Panc1 (cell line): ENCODE measurements at regions not wholly inside any gene's neighbourhood (a gene's known extent, or its start where the extent isn't known, plus 50 kb on each side); places are given as distances from the start of the nearest gene placed in this dataset.

Experiments used
- ATAC-seq: fragments of 200-7000 bp; cut with Tn5 transposase; 2 replicates; pipeline ENCODE4 v1.9.1; 2020; ENCODE audit warnings: mild to moderate bottlenecking, moderate library complexity
- BruUV-seq: library from RNA; stranded (reverse); fragments of 400-500 nt; replicated peaks from 2 replicates; lab custom pipeline; 2021; lab: Mats Ljungman, UMichigan
- CTCF ChIA-PET: fragments of 300-600 bp; sonication (Branson Sonifier 250); formaldehyde crosslinking; loops from one replicate; lab custom pipeline; 2022; ENCODE audit warnings: antibody characterized with exemption; lab: Charles Lee
- POLR2A ChIA-PET: fragments of 300-600 bp; sonication (Branson Sonifier 250); formaldehyde crosslinking; loops from one replicate; lab custom pipeline; 2022; ENCODE audit warnings: antibody characterized with exemption; lab: Charles Lee
- DNase-seq: peaks from one replicate; pipeline ENCODE4 v3.0.0-alpha.2; 2010; ENCODE audit warnings: low read depth, low spot score
- H3K27ac ChIP-seq: 2 replicates; pipeline ENCODE4 v1.5.1; 2011; ENCODE audit warnings: mild to moderate bottlenecking, low read length, inconsistent platforms
- H3K27me3 ChIP-seq: fragments of 200-500 bp; sonication (Bioruptor generic); 2 replicates; pipeline ENCODE4 v1.6.0; 2014; ENCODE audit warnings: low read length, inconsistent platforms; ENCODE audit not compliant: control insufficient read depth, insufficient read depth
- H3K36me3 ChIP-seq: fragments of 200-500 bp; sonication (Bioruptor generic); 2 replicates; pipeline ENCODE4 v1.5.1; 2014; ENCODE audit warnings: inconsistent platforms, mild to moderate bottlenecking, low read length, moderate library complexity; ENCODE audit not compliant: control insufficient read depth, insufficient read depth
- H3K4me1 ChIP-seq: 2 replicates; pipeline ENCODE4 v1.5.1; 2011; ENCODE audit warnings: inconsistent platforms, mild to moderate bottlenecking, low read length, moderate library complexity; ENCODE audit not compliant: control insufficient read depth, insufficient read depth
- H3K4me3 ChIP-seq, 2 experiments: 2 replicates each; pipeline ENCODE4 v1.5.1; 2011 to 2012; ENCODE audit warnings: low read depth in 2 of 2, low read length in 2 of 2, mild to moderate bottlenecking in 2 of 2, inconsistent platforms in 1 of 2, moderate library complexity in 1 of 2
- H3K9me3 ChIP-seq: fragments of 200-500 bp; sonication (Bioruptor generic); 2 replicates; pipeline ENCODE4 v1.5.1; 2014; ENCODE audit warnings: low read depth, mild to moderate bottlenecking, inconsistent platforms, low read length, moderate library complexity; ENCODE audit not compliant: control insufficient read depth, insufficient read depth
- POLR2AphosphoS5 ChIP-seq: IDR thresholded peaks from 2 replicates; pipeline ENCODE4 v1.6.1; 2012; ENCODE audit warnings: mild to moderate bottlenecking, low read depth, low read length, moderate library complexity
- REST ChIP-seq, 2 experiments: IDR thresholded peaks; 2 replicates each; pipeline ENCODE4 v1.6.1; 2011 to 2012; ENCODE audit warnings: low read depth in 2 of 2, control low read depth in 1 of 2, low read length in 1 of 2, mild to moderate bottlenecking in 1 of 2, moderate library complexity in 1 of 2; ENCODE audit not compliant: insufficient read depth in 1 of 2
- SIN3A ChIP-seq: IDR thresholded peaks from 2 replicates; pipeline ENCODE4 v1.6.1; 2012; ENCODE audit warnings: low read depth, mild to moderate bottlenecking, low read length, moderate library complexity, borderline replicate concordance; ENCODE audit not compliant: insufficient read depth
- TCF7L2 ChIP-seq: IDR thresholded peaks from 2 replicates; pipeline ENCODE4 v1.6.1; 2011; ENCODE audit warnings: mild to moderate bottlenecking, low read depth, low read length, inconsistent platforms
- in situ Hi-C: cut with HindIII; loops from 2 replicates; pipeline ENCODE4 v1.10.0; 2016; ENCODE audit warnings: low sequenced_read_pairs, low pct_unique_long_range_greater_than_20kb
- intact Hi-C: fragments of 100-400 bp; cut with micrococcal nuclease; formaldehyde crosslinking; loops from one replicate; pipeline ENCODE4 v1.10.0; 2022; ENCODE audit not compliant: unreplicated experiment
- TF ChIP-seq, protein P1 (sequence below): fragments of 450-650 bp; IDR thresholded peaks from 2 replicates; pipeline ENCODE4 v1.5.1; 2017; ENCODE audit warnings: mild to moderate bottlenecking

- no peak for TF ChIP-seq REST (IDR thresholded peaks at IDR 0.05; ENCODE audit: insufficient read depth in 1 of 2, low read depth in 2 of 2, low read length in 1 of 2)
- TF ChIP-seq SIN3A: no peak
- TF ChIP-seq, protein P1, sequence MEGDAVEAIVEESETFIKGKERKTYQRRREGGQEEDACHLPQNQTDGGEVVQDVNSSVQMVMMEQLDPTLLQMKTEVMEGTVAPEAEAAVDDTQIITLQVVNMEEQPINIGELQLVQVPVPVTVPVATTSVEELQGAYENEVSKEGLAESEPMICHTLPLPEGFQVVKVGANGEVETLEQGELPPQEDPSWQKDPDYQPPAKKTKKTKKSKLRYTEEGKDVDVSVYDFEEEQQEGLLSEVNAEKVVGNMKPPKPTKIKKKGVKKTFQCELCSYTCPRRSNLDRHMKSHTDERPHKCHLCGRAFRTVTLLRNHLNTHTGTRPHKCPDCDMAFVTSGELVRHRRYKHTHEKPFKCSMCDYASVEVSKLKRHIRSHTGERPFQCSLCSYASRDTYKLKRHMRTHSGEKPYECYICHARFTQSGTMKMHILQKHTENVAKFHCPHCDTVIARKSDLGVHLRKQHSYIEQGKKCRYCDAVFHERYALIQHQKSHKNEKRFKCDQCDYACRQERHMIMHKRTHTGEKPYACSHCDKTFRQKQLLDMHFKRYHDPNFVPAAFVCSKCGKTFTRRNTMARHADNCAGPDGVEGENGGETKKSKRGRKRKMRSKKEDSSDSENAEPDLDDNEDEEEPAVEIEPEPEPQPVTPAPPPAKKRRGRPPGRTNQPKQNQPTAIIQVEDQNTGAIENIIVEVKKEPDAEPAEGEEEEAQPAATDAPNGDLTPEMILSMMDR: no peak
- no peak for TF ChIP-seq POLR2AphosphoS5
- no peak for TF ChIP-seq TCF7L2
- no peak overlapping the region for H3K27ac ChIP-seq
- intact Hi-C loops: no loop called here
- H3K4me3 ChIP-seq: no peak overlapping the region
- no peaks in the 10 kb centered on the region for H3K4me1 ChIP-seq
- ChIA-PET POLR2A (no interaction called here), CTCF (no interaction called here)
- H3K27me3 ChIP-seq: no peaks in the 10 kb centered on the region; the same call in 1 of the 2 replicates
- DNase-seq: no peak
- in situ Hi-C loops: no loop called here
- no TSS peak for BruUV-seq
- no peaks in the 10 kb centered on the region for H3K36me3 ChIP-seq
- ATAC-seq: no peak
- no peaks in the 10 kb centered on the region for H3K9me3 ChIP-seq
Measured at GRCh38 chr6:149198265-149198664, 119.2 kb upstream of the TAB2 start.

- DNase-seq (no peak), ATAC-seq (no peak)
- no peak for TF ChIP-seq POLR2AphosphoS5
- TF ChIP-seq REST (IDR thresholded peaks at IDR 0.05; ENCODE audit: insufficient read depth in 1 of 2, low read depth in 2 of 2, low read length in 1 of 2): no peak
- TF ChIP-seq SIN3A: no peak
- TF ChIP-seq TCF7L2: no peak
- TF ChIP-seq, protein P1: no peak
- Histone ChIP-seq H3K4me3 (no peak overlapping the region), H3K4me1 (no peaks in the 10 kb centered on the region), H3K27me3 (no peaks in the 10 kb centered on the region; the same call in 1 of the 2 replicates), H3K27ac (no peak overlapping the region), H3K36me3 (no peaks in the 10 kb centered on the region), H3K9me3 (no peaks in the 10 kb centered on the region)
- intact Hi-C loops: no loop called here
- ChIA-PET POLR2A (no interaction called here), CTCF (no interaction called here)
- in situ Hi-C loops: no loop called here
- BruUV-seq: no TSS peak
Measured at GRCh38 chr6:149200282-149200945, 117.1 kb upstream of the TAB2 start.
